Heart left ventricle (tissue), 13 donors: ENCODE measurements at regions not wholly inside any gene's neighbourhood (a gene's known extent, or its start where the extent isn't known, plus 50 kb on each side); places are given as distances from the start of the nearest gene placed in this dataset.

Experiments
- CTCF ChIP-seq, 12 donors: fragments of 200-600 bp; sonication (generic) in 4 of 12; IDR thresholded peaks; one replicate each; pipeline versions ENCODE4 v1.5.0 to v1.8.0; 2018 to 2022; ENCODE audit warnings: antibody characterized with exemption in 12 of 12, mild to moderate bottlenecking in 5 of 12
- POLR2A ChIP-seq, 2 donors: fragments of 450-650 bp; IDR thresholded peaks; one replicate each; pipeline ENCODE4 v1.6.1; 2017; ENCODE audit warnings: antibody characterized with exemption in 2 of 2, mild to moderate bottlenecking in 2 of 2, moderate library complexity in 2 of 2
- donor health status: ischemic (EF 13 %, LVEDD 7.1; RV severe dilation, severe dysfunction).
- donor health status: DM: no; HTN: yes; CAD: no.
- donor health status: DM: no; HTN: no; CAD: no.
- donor health status: ischemic (EF 25% LVEDD 6.9; RV normal size, moderate dysfunction).
- donor health status: ischemic (EF 25% LVEDD 5.7; RV mildly dilated, moderate dysfunction).
- donor health status: ischemic (EF 35%, LVEDD 5.7; RV mildly dilated, moderate dysfunction).
- donor health status: nonischemic (EF 11% LVEDD 7.7; RV severe dilation, severe dysfunction).
- donor health status: DM: yes; HTN: yes; CAD: no.
- donor health status: PGD.
- donor health status: ischemic (EF 29% LVEDD 5.4; RV normal size, mild dysfunction).
- donor health status: nonischemic (EF 23%, LVEDD 6.1; RV moderate dilation, normal function).

DNA sequence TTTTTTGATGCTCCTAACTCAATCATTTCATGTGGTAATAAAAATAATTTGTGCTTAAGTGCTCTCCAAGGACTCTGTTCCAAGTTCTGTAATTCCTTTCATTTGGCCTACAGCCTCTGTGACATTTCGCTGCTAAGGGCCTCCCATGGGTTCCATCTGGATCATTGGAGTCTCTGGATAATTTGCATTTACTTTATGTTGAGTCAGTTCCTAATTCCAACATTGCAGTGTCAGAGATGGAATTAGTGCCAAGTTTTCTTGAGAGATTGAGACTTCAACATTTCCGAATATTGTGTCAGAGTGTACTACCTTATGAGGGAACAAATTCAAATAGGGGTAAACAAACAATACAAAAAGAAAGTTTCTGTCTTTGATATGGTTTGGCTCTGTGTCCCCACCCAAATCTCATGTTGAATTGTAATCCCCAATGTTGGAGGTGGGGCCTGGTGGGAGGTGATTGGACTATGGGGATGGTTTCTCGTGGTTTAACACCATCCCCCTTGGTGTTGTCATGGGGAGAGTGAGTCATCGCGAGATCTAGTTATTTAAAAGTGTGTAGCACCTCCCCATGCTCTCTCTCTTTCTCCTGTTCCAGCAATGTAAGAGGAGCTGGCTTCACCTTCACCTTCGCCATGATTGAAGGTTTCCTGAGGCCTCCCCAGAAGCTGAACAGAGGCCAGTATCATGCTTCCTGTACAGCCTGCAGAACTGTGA, 244.1 kb upstream of the TBX18 start:
- TF ChIP-seq CTCF (IDR thresholded peaks at IDR 0.05) (no peak), POLR2A (IDR thresholded peaks at IDR 0.05) (no peak)
